Tibial nerve (tissue), 3 donors: ENCODE measurements at regions not wholly inside any gene's neighbourhood (a gene's known extent, or its start where the extent isn't known, plus 50 kb on each side); places are given as distances from the start of the nearest gene placed in this dataset.

Source experiments
- POLR2A ChIP-seq, 2 donors: fragments of 450-650 bp; IDR thresholded peaks; one replicate each; pipeline ENCODE4 v1.6.1; 2017; ENCODE audit warnings: antibody characterized with exemption in 2 of 2, mild to moderate bottlenecking in 2 of 2, moderate library complexity in 2 of 2
- TF ChIP-seq, protein P1 (sequence below), 5 experiments: fragments of 200-600 bp in 3 of 5; fragments of 450-650 bp in 2 of 5; sonication (generic) in 3 of 5; IDR thresholded peaks; one replicate each; pipeline ENCODE4 v1.5.1; 2016 to 2019; ENCODE audit warnings: antibody characterized with exemption in 5 of 5, mild to moderate bottlenecking in 3 of 5, moderate library complexity in 2 of 5

DNA sequence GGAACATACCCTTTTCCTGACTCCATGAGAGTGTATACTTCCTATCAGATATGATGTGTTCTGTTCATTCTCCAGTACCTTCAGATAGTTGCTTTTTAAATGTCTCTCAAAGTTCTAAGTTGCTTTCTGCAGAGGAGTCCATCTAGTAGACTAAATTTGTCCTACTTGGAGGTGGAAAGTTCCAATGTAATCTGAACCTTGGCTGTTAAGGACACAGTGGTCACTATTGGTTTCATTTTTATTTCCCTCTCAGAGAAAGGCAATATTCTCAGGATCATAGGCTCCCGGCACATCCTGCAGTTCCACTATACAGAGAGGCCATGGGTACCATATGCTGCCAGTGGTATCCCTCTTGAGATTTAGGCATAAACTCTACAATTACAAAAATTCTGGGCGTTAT lies 634.6 kb downstream of the LRRC70 start:
- TF ChIP-seq, protein P1, sequence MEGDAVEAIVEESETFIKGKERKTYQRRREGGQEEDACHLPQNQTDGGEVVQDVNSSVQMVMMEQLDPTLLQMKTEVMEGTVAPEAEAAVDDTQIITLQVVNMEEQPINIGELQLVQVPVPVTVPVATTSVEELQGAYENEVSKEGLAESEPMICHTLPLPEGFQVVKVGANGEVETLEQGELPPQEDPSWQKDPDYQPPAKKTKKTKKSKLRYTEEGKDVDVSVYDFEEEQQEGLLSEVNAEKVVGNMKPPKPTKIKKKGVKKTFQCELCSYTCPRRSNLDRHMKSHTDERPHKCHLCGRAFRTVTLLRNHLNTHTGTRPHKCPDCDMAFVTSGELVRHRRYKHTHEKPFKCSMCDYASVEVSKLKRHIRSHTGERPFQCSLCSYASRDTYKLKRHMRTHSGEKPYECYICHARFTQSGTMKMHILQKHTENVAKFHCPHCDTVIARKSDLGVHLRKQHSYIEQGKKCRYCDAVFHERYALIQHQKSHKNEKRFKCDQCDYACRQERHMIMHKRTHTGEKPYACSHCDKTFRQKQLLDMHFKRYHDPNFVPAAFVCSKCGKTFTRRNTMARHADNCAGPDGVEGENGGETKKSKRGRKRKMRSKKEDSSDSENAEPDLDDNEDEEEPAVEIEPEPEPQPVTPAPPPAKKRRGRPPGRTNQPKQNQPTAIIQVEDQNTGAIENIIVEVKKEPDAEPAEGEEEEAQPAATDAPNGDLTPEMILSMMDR (IDR thresholded peaks at IDR 0.05): no peak
- TF ChIP-seq POLR2A (IDR thresholded peaks at IDR 0.05): no peak
